Spinal cord (tissue), 9 donors: ENCODE measurements at regions not wholly inside any gene's neighbourhood (a gene's known extent, or its start where the extent isn't known, plus 50 kb on each side); places are given as distances from the start of the nearest gene placed in this dataset.

Experiments used
- DNase-seq, 6 donors: peaks; one replicate each; pipeline versions ENCODE4 v3.0.0 to v3.0.0-alpha.2; 2013 to 2015; ENCODE audit warnings: low spot score in 6 of 6, low read depth in 4 of 6
- H3K27ac ChIP-seq: one replicate; pipeline ENCODE4 v1.5.1; 2013; ENCODE audit warnings: low read depth, low read length, control low read depth
- H3K27me3 ChIP-seq: one replicate; pipeline ENCODE4 v1.6.1; 2013; ENCODE audit warnings: low read length; ENCODE audit not compliant: control insufficient read depth, insufficient read depth
- H3K36me3 ChIP-seq: one replicate; pipeline ENCODE4 v1.6.1; 2013; ENCODE audit warnings: low read length; ENCODE audit not compliant: control insufficient read depth, insufficient read depth
- H3K4me1 ChIP-seq: one replicate; pipeline ENCODE4 v1.6.1; 2013; ENCODE audit warnings: low read length; ENCODE audit not compliant: control insufficient read depth, insufficient read depth
- H3K4me3 ChIP-seq: one replicate; pipeline ENCODE4 v1.5.1; 2013; ENCODE audit warnings: low read depth, low read length, control low read depth
- H3K9me3 ChIP-seq: one replicate; pipeline ENCODE4 v1.6.1; 2013; ENCODE audit warnings: low read length; ENCODE audit not compliant: control insufficient read depth, insufficient read depth
- WGBS: methylation state at CpG from one replicate; pipeline ENCODE4 v1.1.5; 2013; ENCODE audit warnings: missing lambda C conversion rate; ENCODE audit not compliant: insufficient coverage; 5-methylcytosine and 5-hydroxymethylcytosine counted together
- donor health status: healthy.

DNA sequence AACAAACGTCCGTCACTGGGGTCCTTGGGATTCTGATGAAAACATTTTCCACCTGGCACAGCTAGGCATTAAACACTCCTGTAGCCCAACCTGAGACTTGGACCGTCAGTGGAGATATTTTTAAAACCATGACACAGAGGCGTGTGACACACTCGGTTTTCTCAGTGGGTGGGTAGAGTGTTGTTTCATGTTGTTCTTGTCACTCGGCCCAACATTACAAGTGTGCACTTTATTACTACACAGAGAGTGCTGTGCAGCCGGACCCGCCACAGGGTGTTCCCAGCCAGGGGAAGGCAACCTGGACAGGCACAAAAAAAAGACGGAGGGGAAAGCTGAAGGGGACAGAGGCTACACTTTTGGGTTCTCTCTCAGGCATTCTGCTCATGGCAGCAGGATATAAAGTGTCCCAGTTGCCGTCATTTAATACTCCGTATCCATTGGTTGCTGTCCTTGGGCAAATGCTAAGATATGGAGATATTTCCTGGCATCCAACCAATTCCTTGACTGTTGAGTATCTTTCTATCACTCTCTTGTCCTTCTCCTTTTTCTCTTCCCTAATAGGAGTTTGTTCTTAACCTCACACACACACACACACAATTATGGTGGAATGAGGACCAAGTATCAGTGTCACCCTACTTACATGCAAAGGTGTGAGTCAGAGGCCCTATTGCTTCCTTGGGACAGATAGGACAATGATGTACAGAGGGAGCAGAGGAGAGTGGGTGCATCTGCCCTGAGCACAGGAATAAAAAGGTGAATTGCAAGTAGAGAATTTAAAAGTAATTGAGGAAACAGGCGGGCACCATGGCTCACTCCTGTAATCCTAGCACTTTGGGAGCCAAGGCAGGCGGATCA is 154.1 kb upstream of the SOX9 start:
- Histone ChIP-seq H3K4me3 (no peak overlapping the region), H3K27me3 (no peaks in the 10 kb centered on the region), H3K9me3 (no peaks in the 10 kb centered on the region), H3K27ac (no peak overlapping the region), H3K36me3 (no peaks in the 10 kb centered on the region), H3K4me1 (no peaks in the 10 kb centered on the region)
- WGBS: 89% methylated on average over 8 of the region's 13 CpGs
- peak in 1 of 6 donors; percentile 15 for DNase-seq

DNA sequence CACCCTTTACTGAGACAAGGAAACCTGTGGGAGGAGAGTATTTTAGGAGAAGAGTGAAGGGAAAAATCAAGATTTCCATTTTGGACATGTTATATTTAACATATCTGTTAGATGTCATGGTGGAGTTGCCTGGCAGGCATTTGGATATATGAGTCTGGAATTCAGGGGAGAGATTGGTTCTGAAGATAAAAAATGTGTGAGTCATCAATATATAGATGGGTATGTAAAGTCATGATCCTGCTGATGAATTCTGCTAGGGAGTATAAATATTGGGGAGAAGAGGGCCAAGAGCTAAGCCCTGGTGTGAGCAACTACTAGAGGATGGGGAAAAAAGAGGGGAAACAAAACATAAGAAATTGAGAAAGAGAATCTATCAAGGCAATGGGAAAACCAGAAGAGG is 151.3 kb upstream of the SOX9 start:
- DNase-seq: no peak
- Histone ChIP-seq H3K27ac (no peak overlapping the region), H3K9me3 (no peaks in the 10 kb centered on the region), H3K27me3 (no peaks in the 10 kb centered on the region), H3K36me3 (no peaks in the 10 kb centered on the region), H3K4me3 (no peak overlapping the region), H3K4me1 (no peaks in the 10 kb centered on the region)

DNA sequence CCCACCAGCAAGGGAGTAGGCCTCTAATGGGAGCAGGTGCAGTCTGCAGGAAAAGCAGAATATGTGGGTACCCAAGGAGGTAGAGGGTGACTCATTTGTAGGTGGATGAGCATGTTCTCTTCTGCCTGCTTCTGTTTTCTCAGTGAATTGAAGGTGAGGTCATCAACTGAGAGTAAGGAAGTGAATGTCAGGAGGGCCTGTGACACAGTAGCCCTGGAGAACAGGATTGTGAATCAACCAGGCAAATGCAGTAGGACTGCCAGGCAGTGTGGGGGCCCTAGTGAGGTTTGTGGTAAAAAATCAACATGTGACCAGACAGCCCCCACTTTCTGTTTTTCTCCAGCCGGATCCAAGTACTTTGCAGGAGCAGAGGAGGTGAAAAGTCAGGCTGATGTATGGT is 150.5 kb upstream of the SOX9 start:
- Histone ChIP-seq H3K27ac (no peak overlapping the region), H3K36me3 (no peaks in the 10 kb centered on the region), H3K4me3 (no peak overlapping the region), H3K27me3 (no peaks in the 10 kb centered on the region), H3K4me1 (peaks cover 5% of the 10 kb centered on the region), H3K9me3 (no peaks in the 10 kb centered on the region)
- no peak for DNase-seq
- 83% methylated on average over 1 of the region's 1 CpG for WGBS

DNA sequence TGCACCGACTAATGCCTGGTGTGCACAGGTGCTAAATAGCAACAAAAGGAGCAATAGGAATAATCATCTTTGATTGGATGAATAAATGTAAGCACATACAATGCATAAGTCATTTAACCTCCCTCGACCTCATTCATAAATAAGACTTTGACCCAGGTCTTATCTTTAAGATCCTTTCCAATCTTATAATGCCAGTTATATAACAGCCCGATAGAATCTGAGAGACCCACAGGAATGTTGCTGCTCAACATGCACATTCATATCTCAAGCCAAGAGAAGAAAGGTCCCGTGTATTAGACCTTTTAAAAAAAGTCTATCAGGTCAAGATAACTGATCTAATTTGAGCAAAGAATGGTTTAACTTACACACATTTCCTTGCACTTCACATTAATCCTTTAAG is 146.8 kb upstream of the SOX9 start:
- no peak overlapping the region for H3K4me3 ChIP-seq
- H3K27me3 ChIP-seq: no peaks in the 10 kb centered on the region
- peaks cover 14% of the 10 kb centered on the region for H3K4me1 ChIP-seq
- no peak overlapping the region for H3K27ac ChIP-seq
- WGBS: 94% methylated on average over 2 of the region's 4 CpGs
- H3K9me3 ChIP-seq: no peaks in the 10 kb centered on the region
- no peaks in the 10 kb centered on the region for H3K36me3 ChIP-seq
- DNase-seq: no peak

DNA sequence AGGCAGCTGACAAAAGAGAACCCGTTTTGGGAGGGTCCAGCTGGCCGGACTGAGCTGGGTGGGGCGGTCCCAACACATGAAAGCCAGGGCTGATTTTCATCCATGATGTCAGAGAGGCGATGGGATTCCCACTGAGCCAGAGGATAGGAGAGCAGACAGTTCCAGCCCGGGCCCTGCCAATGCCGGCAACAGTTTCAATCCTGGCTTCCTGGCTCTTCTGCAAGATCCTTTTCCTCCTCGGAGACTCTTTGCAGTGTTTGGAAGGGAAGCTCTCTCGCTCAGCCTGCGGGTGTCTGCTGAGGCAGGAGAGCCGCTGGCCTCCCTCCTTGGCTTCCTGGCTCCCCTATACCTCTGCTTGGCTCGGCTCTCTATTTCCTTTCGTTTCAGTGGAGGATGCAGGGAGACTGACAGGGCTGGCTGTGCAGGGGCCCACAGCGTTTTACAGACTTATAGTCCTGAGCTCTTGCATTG is 145.5 kb upstream of the SOX9 start:
- peaks cover 14% of the 10 kb centered on the region for H3K4me1 ChIP-seq
- H3K27ac ChIP-seq: peak overlapping the region; percentile 93
- no peaks in the 10 kb centered on the region for H3K9me3 ChIP-seq
- H3K36me3 ChIP-seq: no peaks in the 10 kb centered on the region
- peak overlapping the region; percentile 37 for H3K4me3 ChIP-seq
- DNase-seq: peak; percentile 15 to 86 (median 34)
- whole genome bisulfite sequencing: 12% methylated on average over 11 of the region's 13 CpGs
- H3K27me3 ChIP-seq: no peaks in the 10 kb centered on the region

DNA sequence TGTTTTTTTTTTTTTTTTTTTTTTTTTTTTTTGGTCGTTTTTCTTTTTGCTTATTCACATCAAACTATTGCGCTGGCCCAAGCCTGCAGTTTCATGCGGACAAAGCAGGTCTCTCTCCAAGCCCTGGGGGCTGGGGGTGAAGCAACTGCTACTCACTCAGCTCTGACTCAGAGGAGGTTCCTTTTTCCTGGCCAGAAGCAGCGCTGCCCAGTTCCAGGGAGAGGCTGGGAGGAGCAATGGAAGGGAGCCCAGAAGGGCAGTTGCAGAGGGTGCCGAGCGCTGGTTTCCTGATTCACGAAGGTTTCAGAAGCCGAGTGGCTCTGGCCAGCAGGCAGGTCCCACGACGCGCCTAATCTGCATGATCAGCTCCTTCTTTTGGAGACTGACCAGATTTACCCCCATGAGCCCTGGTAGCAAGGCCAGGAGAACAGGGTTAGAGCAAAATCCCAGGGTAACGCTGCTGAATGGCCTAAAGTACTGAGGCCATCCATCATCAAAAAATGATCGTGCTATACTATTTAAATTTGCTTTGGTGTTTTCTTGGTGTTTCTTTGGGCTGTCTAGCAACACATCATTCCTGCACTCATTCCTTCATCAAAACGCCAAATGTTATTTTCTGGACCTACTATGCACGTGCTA is 144.7 kb upstream of the SOX9 start:
- peak overlapping the region; percentile 93 for H3K27ac ChIP-seq
- H3K4me3 ChIP-seq: no peak overlapping the region

DNA sequence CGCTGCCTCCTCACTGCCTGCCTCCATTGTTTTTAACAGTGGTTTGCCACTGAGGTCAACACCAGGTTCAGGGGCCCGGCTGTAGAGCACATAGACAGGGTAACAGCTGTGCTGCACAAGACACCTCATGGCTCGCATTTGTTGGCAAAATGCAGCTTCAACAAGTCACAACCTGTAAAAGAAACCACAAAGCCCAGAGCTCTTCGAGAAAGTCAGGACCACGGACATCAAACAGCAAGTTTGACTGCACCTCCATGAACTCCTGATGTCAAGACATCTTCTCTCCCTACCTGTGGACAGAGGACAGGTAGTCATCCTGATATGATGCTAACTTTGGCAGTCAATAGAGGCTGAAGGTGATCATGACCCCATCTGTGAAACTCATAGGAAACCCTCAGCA is 142.4 kb upstream of the SOX9 start:
- Histone ChIP-seq H3K4me3 (no peak overlapping the region), H3K27ac (no peak overlapping the region), H3K27me3 (no peaks in the 10 kb centered on the region), H3K36me3 (no peaks in the 10 kb centered on the region), H3K4me1 (peaks cover 14% of the 10 kb centered on the region), H3K9me3 (no peaks in the 10 kb centered on the region)
- no peak for DNase-seq
- WGBS: 88% methylated on average over 4 of the region's 5 CpGs

More for the DNA sequence above, 144.7 kb upstream of the SOX9 start:
- no peaks in the 10 kb centered on the region for H3K36me3 ChIP-seq
- peak; percentile 35 to 89 (median 45) for DNase-seq
- H3K27me3 ChIP-seq: no peaks in the 10 kb centered on the region
- WGBS: 38% methylated on average over 8 of the region's 15 CpGs
- H3K4me1 ChIP-seq: peaks cover 14% of the 10 kb centered on the region
- no peaks in the 10 kb centered on the region for H3K9me3 ChIP-seq

DNA sequence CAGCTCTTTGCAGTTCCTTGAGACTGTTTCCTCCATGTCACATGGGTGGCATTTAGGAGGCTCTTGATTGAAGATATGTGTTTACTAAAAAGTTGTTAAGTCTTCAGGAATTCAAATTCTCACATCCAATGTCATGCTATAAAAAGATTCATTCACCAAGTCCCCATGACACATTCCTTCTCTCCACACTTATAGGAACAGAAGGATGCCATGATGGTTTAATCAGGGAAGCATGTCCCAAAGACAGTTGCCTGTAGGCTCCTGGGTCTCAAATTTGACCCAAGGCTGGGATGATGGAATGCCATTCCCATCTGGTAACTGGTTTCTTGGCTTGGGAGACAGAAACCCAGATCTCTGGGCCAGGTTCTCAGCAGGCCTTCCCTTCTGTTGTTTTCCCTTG is 140.6 kb upstream of the SOX9 start:
- no peaks in the 10 kb centered on the region for H3K9me3 ChIP-seq
- H3K4me3 ChIP-seq: no peak overlapping the region
- DNase-seq: no peak
- H3K36me3 ChIP-seq: no peaks in the 10 kb centered on the region
- H3K27me3 ChIP-seq: no peaks in the 10 kb centered on the region
- H3K4me1 ChIP-seq: peaks cover 11% of the 10 kb centered on the region
- no peak overlapping the region for H3K27ac ChIP-seq

DNA sequence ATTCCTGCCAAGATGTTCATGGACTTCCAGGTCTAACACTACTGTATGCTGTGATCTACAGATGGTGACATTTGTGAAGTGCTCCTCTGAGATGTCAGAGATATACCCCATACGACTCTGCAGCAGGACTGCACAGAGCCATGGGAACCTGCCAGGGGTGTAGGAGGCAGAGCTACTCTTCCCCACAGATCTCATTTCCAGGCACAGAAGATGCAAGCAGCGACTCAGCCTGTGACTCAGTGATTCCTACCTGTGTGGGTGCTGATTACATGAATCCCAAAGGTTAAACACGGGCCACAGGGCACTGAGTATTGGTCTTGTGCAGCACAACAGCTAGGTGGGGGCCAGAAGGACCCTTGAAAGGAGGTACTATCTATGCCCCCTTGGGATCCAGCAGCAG is 137.0 kb upstream of the SOX9 start:
- H3K4me1 ChIP-seq: no peaks in the 10 kb centered on the region
- no peak overlapping the region for H3K27ac ChIP-seq
- no peak overlapping the region for H3K4me3 ChIP-seq
- H3K36me3 ChIP-seq: no peaks in the 10 kb centered on the region
- DNase-seq: no peak
- WGBS: 94% methylated on average over 3 of the region's 3 CpGs
- no peaks in the 10 kb centered on the region for H3K9me3 ChIP-seq
- H3K27me3 ChIP-seq: no peaks in the 10 kb centered on the region
